ENCODE measurements at regions not wholly inside any gene's neighbourhood (a gene's known extent, or its start where the extent isn't known, plus 50 kb on each side); places are given as distances from the start of the nearest gene placed in this dataset.

DNA sequence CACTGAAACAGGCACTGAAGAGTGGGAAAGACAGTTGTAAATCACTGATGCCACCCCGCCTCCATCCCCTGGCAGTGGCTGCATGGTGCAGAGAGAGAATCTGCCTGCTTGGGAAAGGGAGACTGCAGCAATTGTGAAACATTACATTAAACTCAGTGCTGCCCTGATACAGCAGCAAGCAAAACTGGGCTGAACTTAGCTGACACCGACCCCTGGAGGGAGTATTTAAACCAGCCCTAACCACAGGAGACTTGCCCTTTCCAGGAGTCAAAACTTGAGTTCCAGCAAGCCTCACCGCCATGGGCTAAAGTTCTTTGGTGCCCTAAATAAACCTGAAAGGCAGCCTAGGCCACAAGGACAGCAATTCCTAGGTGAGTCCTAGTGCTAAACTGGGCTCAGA is 109.4 kb upstream of the PLPP4 start:
- TF ChIP-seq SP1 (IDR thresholded peaks at IDR 0.05) (no peak), HDGF (IDR thresholded peaks at IDR 0.05; ENCODE audit: borderline replicate concordance) (no peak), LEF1 (IDR thresholded peaks at IDR 0.05; ENCODE audit: borderline replicate concordance) (no peak), BHLHE40 (IDR thresholded peaks at IDR 0.05; ENCODE audit: borderline replicate concordance) (no peak), ZNF384 (IDR thresholded peaks at IDR 0.05) (no peak), L3MBTL2 (conservative IDR thresholded peaks at IDR 0.05) (no peak), NFRKB (IDR thresholded peaks at IDR 0.05) (no peak), SUZ12 (IDR thresholded peaks at IDR 0.05) (no peak), FOXK2 (IDR thresholded peaks at IDR 0.05) (no peak), CTBP1 (IDR thresholded peaks at IDR 0.05; ENCODE audit: borderline replicate concordance) (no peak), TARDBP (IDR thresholded peaks at IDR 0.05) (no peak), ARNT (IDR thresholded peaks at IDR 0.05) (no peak), FOXM1 (IDR thresholded peaks at IDR 0.05; ENCODE audit: borderline replicate concordance) (no peak)
- TF ChIP-seq, protein P1, sequence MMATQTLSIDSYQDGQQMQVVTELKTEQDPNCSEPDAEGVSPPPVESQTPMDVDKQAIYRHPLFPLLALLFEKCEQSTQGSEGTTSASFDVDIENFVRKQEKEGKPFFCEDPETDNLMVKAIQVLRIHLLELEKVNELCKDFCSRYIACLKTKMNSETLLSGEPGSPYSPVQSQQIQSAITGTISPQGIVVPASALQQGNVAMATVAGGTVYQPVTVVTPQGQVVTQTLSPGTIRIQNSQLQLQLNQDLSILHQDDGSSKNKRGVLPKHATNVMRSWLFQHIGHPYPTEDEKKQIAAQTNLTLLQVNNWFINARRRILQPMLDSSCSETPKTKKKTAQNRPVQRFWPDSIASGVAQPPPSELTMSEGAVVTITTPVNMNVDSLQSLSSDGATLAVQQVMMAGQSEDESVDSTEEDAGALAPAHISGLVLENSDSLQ (IDR thresholded peaks at IDR 0.05): no peak
- ChIA-PET CTCF (no interaction called here), POLR2A (no interaction called here)
- no peak for DNase-seq (ENCODE audit: extremely low spot score)

DNA sequence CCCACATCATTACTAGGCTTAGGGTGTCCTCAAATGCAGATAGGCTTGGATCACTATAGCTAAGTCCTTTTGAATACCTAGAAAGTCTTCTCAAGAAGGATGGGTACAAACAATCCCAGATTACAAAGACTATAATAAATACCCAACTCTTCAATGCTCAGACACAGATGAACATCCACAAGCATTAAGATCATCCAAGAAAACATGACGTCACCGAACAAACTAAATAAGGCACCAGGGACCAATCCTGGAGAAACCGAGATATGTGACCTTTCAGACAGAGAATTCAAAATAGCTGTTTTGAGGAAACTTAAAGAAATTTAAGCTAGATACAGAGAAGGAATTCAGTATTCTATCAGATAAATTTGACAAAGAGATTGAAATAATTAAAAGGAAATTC is 108.0 kb upstream of the PLPP4 start:
- POLR2A ChIA-PET: no interaction called here
- TF ChIP-seq TARDBP (IDR thresholded peaks at IDR 0.05): no peak
- CTCF ChIA-PET: interaction anchor here (1.2 kb wide), 1 partner anchor 12 kb away, joined by 4 read pairs; no protein-coding TSS in a partner anchor
- DNase-seq (ENCODE audit: extremely low spot score): no peak

DNA sequence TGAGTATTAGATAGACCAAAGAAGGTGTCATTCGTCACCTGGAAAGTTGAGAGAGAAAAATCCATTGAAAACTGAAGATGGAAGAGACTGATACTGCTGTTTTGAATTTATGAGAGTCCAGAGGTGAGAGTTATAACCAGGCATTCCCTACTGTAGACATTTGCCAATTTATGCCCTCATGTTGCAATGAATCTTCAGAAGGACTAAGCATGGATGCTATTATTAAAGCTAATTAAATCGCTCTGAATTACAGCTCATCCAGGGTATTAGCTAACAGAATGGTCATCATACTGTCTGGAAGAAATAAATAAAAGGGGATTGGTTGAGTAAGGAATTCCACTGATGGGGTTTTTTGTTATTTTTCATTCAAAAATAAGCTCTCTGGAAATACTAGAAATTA is 101.6 kb upstream of the PLPP4 start:
- TF ChIP-seq HDGF (IDR thresholded peaks at IDR 0.05; ENCODE audit: borderline replicate concordance): no peak
- TF ChIP-seq FOXK2 (IDR thresholded peaks at IDR 0.05): no peak
- no peak for TF ChIP-seq L3MBTL2 (conservative IDR thresholded peaks at IDR 0.05)
- TF ChIP-seq, protein P1 (IDR thresholded peaks at IDR 0.05): no peak
- TF ChIP-seq LEF1 (IDR thresholded peaks at IDR 0.05; ENCODE audit: borderline replicate concordance): no peak
- no peak for TF ChIP-seq ZNF384 (IDR thresholded peaks at IDR 0.05)
- no peak for TF ChIP-seq FOXA1 (IDR thresholded peaks at IDR 0.05)
- TF ChIP-seq NFRKB (IDR thresholded peaks at IDR 0.05): no peak
- no peak for TF ChIP-seq TARDBP (IDR thresholded peaks at IDR 0.05)
- TF ChIP-seq SUZ12 (IDR thresholded peaks at IDR 0.05): no peak
- no peak for TF ChIP-seq ARNT (IDR thresholded peaks at IDR 0.05)
- TF ChIP-seq ELF4 (IDR thresholded peaks at IDR 0.05): no peak
- no peak for TF ChIP-seq SP1 (IDR thresholded peaks at IDR 0.05)
- TF ChIP-seq FOXM1 (IDR thresholded peaks at IDR 0.05; ENCODE audit: borderline replicate concordance): no peak
- POLR2A ChIA-PET: no interaction called here
- DNase-seq (ENCODE audit: extremely low spot score): no peak
- CTCF ChIA-PET: no interaction called here

DNA sequence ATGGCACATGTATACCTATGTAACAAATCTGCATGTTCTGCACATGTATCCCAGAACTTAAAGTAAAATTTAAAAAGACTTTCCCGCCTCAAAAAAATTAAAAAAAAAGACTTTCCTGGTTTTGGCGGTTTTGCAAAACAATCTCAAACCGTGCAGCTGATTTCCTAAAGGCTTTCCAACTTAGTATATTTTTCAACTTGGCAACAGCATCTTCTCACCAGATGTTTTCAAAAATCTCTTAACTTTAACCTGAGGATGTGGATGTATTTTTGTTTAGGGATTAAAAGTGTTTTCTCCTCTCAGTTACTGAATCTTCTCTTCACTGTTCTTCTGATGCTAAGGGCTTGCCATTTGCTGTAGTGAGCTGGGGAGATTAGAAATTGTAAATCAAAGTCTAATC is 96.5 kb upstream of the PLPP4 start:
- ChIA-PET CTCF (no interaction called here), POLR2A (no interaction called here)
- TF ChIP-seq ELF4 (IDR thresholded peaks at IDR 0.05): no peak

DNA sequence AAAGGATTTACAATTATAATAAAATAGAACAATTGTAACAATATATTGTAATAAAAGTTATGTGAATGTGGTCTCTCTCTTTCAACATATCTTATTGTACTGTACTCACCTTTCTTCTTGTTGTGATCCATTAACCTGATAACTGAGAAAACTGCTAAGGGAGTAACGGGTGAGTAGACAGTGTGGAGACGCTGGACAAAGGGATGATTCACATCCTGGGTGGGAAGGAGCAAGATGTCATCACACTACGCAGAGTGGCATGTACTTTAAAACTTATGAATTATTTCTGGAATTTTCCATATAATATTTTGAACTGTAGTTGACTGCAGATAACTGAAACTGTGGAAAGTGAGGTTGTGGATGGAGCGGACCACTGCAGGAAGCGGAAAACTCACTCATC is 91.2 kb upstream of the PLPP4 start:
- ChIA-PET POLR2A (no interaction called here), CTCF (no interaction called here)
- no peak for DNase-seq (ENCODE audit: extremely low spot score)
- no peak for TF ChIP-seq LEF1 (IDR thresholded peaks at IDR 0.05; ENCODE audit: borderline replicate concordance)
- TF ChIP-seq FOXM1 (IDR thresholded peaks at IDR 0.05; ENCODE audit: borderline replicate concordance): no peak
- no peak for TF ChIP-seq CTBP1 (IDR thresholded peaks at IDR 0.05; ENCODE audit: borderline replicate concordance)
- no peak for TF ChIP-seq FOXA1 (IDR thresholded peaks at IDR 0.05)
- no peak for TF ChIP-seq ARNT (IDR thresholded peaks at IDR 0.05)
- no peak for TF ChIP-seq L3MBTL2 (conservative IDR thresholded peaks at IDR 0.05)
- TF ChIP-seq NFRKB (IDR thresholded peaks at IDR 0.05): no peak
- TF ChIP-seq SP1 (IDR thresholded peaks at IDR 0.05): no peak
- no peak for TF ChIP-seq HDGF (IDR thresholded peaks at IDR 0.05; ENCODE audit: borderline replicate concordance)
- TF ChIP-seq ZNF384 (IDR thresholded peaks at IDR 0.05): no peak
- TF ChIP-seq TARDBP (IDR thresholded peaks at IDR 0.05): no peak
- TF ChIP-seq BHLHE40 (IDR thresholded peaks at IDR 0.05; ENCODE audit: borderline replicate concordance): no peak
- TF ChIP-seq FOXK2 (IDR thresholded peaks at IDR 0.05): no peak
- TF ChIP-seq, protein P1 (IDR thresholded peaks at IDR 0.05): no peak
- no peak for TF ChIP-seq SUZ12 (IDR thresholded peaks at IDR 0.05)
- TF ChIP-seq ELF4 (IDR thresholded peaks at IDR 0.05): no peak

More for the DNA sequence above, 96.5 kb upstream of the PLPP4 start:
- no peak for DNase-seq (ENCODE audit: extremely low spot score)

DNA sequence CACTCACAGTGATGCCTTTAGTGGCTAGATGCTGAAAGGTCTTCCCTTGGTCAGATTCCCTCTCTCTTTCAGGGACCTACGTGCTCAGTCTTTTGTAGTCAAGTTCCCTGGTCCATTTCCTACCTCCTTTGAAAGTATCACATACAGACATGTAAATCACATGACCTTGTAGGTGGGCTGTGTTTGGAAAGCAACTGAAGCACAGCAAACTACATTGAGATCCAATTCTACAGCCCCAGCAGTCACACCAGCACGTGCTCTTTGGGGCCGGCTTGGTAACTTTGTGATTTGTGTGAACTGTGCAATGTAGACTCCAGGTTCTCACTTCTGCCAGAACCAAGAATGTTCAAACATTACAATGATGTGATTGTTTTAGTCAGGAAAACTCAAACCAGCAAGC is 89.7 kb upstream of the PLPP4 start:
- TF ChIP-seq BHLHE40 (IDR thresholded peaks at IDR 0.05; ENCODE audit: borderline replicate concordance): no peak
- TF ChIP-seq ZNF384 (IDR thresholded peaks at IDR 0.05): no peak
- ChIA-PET POLR2A (no interaction called here), CTCF (no interaction called here)
- no peak for DNase-seq (ENCODE audit: extremely low spot score)

DNA sequence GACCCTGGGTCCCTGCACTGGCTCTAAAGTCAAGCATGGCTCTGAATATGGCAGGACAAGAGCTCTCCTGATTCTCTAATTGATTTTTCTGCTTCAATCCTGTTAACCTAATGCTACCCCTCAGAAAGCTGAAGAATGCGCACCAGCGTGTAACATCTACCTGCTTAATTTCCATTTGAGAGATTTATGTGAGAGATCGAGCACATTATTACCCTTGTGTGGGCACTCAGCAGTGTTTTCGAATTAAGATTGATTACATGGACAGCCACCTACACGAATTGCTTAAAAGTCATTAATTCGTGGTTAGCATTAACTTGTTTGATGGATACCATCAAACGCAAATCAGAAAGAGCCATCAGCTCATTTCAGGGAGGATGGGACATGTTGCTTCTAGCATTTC is 88.7 kb upstream of the PLPP4 start:
- ChIA-PET POLR2A (no interaction called here), CTCF (no interaction called here)
- TF ChIP-seq FOXK2 (IDR thresholded peaks at IDR 0.05) (no peak), L3MBTL2 (conservative IDR thresholded peaks at IDR 0.05) (no peak), ELF4 (IDR thresholded peaks at IDR 0.05) (no peak), CTBP1 (IDR thresholded peaks at IDR 0.05; ENCODE audit: borderline replicate concordance) (no peak), TARDBP (IDR thresholded peaks at IDR 0.05) (no peak)
- TF ChIP-seq, protein P1 (IDR thresholded peaks at IDR 0.05): no peak
- no peak for DNase-seq (ENCODE audit: extremely low spot score)
